GM11168 (cell line): ENCODE measurements at regions not wholly inside any gene's neighbourhood (a gene's known extent, or its start where the extent isn't known, plus 50 kb on each side); places are given as distances from the start of the nearest gene placed in this dataset.

Experiments used
- in situ Hi-C: fragments of 300-500 bp; cut with MboI; formaldehyde crosslinking; loops from one replicate; pipeline ENCODE4 v1.12.0; 2022; ENCODE audit warnings: low sequenced_read_pairs; ENCODE audit not compliant: unreplicated experiment

DNA sequence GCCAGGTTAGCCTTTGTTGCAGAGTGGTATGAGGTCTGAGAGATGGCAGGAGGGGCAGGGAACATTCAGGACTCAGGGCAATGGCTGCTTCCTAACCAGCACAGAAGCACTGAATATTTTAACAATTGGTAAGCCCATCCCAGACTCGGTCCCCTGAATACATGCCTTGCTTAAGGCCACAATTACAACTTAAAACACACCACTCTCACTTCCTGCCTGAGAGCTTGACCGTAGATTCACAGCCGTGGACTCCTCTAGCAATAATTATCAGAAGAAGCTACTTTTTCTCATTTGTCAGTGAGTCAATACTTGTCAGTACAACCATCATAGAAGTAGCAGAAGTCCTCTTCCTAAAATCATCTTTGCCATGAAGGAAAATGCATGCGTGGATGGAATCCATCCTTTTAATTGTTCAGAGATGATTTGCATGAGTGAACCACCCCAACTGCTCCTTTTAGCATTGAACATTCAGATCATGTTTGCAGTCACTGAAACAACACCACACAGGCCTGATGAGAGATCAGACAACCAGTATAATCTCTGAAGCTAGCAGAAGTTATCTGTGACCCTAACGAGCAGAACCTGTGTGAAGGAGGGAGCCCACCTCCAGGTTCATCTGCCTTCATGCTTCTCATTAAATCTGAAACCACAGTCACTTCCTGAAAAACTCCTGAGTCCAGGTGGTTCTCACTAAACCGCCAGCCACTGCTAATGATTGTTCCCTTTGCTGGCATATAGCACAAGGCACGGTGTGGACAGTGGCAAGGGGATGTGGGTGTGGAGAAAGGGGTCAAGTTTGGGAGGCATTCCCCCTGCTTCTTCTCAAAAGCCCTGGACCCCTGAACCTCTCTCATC lies 333.9 kb upstream of the CNR1 start:
- in situ Hi-C loops, result loop anchor here (25.0 kb wide), 1 partner anchor 563 kb away; no protein-coding TSS in a partner anchor

DNA sequence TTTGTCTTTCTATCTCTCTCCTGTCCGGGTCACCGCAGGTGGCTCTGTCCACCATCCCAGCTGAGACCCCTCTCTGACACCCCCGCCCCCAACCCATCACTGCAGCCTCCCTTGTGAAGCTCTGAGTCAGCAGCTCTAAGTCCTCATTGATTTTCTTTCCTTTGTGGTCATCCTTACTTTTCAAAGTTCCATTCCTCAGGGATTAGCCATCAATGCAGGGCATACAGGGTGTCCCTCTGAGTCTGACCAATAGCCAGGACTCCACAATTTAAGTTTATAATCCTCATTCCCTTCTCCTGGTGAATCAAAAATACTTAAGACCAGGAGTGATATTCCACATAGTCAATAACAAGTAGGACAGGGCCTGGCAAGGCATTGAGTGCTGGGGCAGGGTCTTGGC lies 333.3 kb upstream of the CNR1 start:
- in situ Hi-C loops, result loop anchor here (25.0 kb wide), 1 partner anchor 562 kb away; no protein-coding TSS in a partner anchor

DNA sequence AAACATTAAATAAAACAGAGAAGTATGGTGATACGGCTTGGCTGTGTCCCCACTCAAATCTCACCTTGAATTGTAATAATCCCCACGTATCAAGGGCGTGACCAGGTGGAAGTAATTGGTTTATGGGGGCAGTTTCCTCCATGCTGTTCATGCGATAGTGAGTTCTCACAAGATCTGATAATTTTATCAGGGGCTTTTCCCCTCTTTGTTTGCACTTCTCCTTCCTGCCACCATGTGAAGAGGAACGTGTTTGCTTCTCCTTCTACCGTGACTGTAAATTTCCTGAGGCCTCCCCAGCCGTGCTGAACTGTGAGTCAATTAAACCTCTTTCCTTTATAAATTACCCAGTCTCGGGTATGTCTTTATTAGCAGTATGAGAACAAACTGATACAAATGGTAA lies 331.3 kb upstream of the CNR1 start:
- in situ Hi-C loops, result loop anchor here (25.0 kb wide), 1 partner anchor 560 kb away; no protein-coding TSS in a partner anchor

DNA sequence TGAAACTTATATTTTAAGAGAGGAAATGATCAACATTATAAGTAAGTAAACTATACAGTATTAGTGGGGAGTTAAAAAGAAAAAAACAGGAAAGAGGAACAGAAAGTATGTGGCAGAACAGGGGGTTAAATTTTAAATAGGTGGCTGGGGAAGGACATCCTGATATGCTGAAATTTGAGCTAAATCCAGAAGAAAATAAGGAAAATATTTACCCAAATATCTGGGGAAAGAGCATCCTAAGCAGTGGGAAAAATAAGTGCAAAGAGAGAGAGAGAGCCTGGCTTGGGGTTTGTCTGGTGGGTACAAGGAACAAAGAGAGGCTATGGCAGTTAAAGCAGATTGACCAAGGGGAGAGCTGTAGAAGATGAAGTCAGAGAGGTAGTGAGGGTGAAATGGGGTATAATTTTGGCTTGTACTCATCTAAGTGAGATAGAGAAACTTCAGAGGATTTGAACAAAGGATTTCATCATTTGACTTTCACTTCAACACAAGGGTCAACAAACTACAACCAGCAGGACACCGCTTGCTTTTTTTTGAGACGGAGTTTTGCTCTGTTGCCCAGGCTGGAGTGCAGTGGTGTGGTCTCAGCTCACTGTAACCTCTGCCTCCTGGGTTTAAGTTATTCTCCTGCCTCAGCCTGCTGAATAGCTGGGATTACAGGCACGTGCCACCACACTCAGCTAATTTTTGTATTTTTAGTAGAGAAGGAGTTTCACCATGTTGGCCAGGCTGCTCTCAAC lies 328.4 kb upstream of the CNR1 start:
- in situ Hi-C loops, result loop anchor here (25.0 kb wide), 1 partner anchor 557 kb away; no protein-coding TSS in a partner anchor

DNA sequence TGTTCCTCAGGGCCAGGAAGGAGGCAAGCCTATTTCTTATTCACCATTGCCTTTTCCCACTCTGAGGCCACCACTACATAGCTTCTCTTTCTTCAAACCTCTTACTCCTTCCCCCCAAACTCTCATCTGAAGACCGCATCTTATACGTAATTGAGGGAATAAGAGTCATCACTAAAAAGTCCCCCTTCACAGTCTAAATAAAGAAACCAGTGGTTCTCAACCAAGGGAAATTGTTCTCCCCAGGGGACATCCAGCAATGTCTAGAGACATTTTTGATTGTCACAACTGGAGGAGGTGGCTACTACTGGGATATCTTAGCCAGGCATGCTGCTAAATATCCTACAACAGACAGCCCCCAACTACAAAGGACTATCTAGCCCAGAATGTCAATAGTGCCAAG lies 327.6 kb upstream of the CNR1 start:
- in situ Hi-C loops, result loop anchor here (25.0 kb wide), 1 partner anchor 556 kb away; no protein-coding TSS in a partner anchor

DNA sequence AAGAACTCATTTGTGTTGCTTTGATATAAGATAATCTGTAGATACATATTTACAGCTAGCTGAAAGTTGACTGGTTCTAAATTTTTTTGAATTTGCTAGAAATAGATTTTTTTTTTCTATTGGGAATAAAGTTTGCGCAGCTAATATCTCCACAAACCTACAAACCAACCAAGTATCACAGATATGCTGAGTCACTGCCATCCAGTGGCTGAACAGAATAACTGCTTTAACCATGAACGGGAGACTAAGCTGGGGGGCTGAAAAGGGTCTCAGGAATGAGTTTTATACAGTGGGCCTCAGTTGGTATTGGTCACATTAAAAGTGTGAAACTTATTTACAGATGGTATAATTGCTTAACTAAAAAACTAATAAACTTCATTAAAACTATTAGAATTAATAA lies 326.7 kb upstream of the CNR1 start:
- in situ Hi-C loops, result loop anchor here (25.0 kb wide), 1 partner anchor 556 kb away; no protein-coding TSS in a partner anchor

DNA sequence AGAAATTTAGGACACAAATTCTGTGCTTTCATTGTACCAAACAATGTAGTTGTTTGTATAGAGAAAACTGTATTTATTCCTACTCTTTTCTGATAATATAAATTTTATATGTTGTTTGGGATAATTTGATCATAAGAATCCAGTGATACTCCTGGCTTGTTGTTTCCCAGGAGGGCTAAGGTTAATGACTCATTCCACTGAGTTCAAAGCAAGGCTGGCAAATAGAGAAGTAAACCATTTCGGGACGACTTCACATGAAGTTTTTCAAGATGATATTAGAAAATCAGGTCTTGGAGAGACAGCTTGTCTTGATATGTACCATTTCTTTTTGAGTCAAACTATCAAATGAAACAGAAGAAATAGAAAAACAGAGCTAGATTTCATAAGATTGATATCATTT lies 326.1 kb upstream of the CNR1 start:
- in situ Hi-C loops, result loop anchor here (25.0 kb wide), 1 partner anchor 555 kb away; no protein-coding TSS in a partner anchor

DNA sequence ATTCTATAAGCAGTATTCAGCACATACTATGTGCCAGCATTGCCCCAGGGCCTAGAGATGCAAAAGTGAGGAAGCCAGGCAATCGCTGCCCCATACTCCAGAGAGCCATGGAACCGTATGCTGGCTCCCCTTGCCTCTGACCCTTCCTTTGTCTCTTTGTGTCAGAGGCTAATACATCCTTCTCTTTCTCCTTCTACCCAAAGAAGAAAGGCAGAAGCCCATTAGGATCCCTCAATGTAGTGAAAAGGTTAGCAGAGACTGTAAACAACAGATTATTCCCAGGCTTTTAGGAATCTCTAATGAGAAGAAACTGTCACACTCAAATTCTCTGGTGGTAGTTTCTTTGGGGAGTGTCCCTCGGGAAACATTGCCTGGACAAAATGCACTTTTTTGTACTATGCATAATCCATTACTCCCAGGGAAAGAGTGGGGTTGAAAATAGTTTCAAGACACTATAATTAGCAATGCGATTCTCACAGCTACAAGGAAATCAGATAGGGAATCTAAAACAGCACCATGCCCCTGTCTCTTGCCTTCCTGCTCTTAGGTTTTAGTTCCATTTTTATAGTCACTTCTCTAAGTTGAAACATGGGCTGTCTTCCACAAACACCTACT lies 325.2 kb upstream of the CNR1 start:
- in situ Hi-C loops, result loop anchor here (25.0 kb wide), 1 partner anchor 554 kb away; no protein-coding TSS in a partner anchor

DNA sequence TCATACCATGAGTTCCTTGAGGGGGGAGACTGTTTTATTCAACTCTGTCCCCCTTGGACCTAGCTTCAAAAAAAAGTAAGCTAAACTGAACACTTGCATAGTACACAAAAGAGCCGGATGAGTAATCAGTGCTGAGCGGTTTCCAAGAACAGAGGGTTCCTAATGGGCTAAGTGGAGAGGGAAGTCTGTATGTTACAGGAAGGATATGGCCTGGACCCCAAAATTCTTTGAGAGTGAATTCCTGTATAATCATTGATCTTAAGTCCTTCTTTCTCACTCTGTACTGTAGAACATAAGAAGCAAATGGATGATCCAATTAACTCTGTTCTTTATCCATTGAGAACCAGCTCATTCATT lies 324.7 kb upstream of the CNR1 start:
- in situ Hi-C loops, result loop anchor here (25.0 kb wide), 1 partner anchor 554 kb away; no protein-coding TSS in a partner anchor

DNA sequence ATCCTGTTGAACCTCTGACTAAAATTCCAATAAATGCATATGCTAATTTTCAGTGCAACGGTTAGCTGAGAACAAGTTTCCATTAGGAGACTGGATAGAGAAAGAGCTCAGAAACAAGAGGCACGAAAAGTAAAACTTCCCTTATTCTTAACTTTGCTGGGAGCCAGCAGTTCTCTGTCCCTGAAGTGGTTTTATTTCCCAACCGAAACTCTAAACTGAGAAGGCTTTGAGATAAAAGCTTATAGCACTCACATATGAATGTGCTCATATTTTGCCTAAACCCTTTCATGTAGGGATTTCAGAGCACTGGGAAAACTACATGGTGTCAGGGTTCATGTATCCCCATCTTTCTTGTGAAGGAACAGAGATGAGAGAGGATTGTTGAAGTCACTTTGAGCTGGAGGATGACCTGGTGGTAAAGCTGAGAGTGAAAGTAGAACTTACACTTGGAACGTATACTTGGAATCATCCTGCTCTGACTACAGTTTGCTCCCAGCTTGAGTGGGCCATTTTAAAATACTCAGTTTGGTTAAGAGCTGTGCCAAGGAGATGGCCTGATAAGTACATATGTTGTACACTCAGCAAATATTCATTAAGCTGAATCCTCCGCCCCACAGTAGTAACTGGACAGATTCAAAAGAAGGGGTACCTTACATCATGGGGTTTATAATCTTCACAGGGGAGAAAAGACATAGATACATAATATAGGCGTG lies 324.2 kb upstream of the CNR1 start:
- in situ Hi-C loops, result loop anchor here (25.0 kb wide), 1 partner anchor 553 kb away; no protein-coding TSS in a partner anchor

DNA sequence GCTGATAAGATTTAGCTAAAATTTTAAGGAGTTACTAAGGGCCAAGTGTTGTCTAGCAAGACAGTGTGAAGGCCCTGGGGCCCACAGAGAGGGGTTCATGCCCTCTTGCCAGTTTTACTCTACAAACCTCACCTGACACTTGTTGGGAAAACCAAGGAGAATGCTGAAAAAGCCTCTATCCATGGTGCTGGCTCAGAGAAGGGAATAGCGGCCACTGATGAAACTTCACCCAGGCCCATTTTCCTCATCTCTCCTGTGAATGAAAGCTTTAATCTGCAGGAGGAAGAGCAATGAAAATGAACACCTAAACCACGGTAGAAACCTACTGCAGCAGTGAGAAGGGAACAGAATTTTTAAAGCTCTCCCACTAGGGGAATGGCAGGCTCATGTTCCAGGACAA lies 317.3 kb upstream of the CNR1 start:
- in situ Hi-C loops, result loop anchor here (25.0 kb wide), 1 partner anchor 546 kb away; no protein-coding TSS in a partner anchor

DNA sequence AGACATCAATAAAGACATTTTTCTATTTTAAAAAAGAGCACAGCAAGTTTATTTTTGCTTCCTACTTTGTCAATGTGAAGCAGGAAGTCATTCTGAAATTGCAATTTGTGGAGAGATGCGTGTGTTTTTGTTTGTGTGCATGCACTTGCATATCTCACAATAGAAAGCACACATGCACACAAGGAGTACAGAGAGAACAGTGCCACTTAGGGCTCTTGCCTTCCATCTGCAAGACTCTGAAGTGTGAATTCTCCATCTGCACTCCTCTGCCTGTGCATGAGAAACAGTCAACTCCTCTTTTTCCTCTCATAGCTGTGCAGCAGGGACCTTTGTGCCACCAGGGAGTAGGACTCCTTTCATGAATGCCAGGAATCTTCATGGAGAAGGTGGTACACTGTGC lies 316.3 kb upstream of the CNR1 start:
- in situ Hi-C loops, result loop anchor here (25.0 kb wide), 1 partner anchor 545 kb away; no protein-coding TSS in a partner anchor

DNA sequence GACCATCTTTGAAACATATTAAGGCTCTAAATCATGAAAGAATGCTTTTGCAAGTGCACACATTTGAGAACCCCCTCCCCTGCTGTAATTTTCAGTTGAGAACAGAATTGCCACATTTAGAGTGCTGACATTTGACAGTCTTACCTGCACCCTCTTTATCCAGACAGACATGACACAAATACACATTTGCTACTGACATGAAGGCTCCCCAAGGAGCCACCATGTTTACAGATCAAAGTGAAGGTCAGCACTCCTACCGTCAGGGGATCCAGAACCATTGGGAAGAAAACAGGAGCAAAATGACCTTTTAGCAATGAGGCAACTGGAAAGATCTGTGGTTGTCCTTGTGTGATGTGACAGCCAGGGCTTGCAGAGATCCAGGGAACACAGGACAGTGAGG lies 315.4 kb upstream of the CNR1 start:
- in situ Hi-C loops, result loop anchor here (25.0 kb wide), 1 partner anchor 544 kb away; no protein-coding TSS in a partner anchor

DNA sequence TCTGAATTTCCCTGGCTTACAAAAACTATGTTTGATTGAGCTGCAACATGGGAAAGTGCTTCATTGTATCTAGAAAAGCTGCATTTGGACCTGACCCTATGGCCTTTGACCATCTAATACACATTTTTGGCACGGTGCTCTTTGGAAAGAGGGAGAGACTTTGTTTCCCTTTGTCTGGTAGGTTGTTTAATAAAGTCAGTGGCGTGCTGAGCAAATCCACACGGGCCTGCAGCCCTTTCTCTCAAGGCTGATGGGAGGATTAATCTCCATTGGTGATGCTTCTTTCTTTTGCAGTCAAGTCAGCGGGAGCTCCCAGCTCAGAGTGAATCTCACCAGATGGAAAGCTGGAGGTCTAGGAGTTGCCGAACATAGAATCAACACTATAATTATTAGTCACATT lies 314.7 kb upstream of the CNR1 start:
- in situ Hi-C loops, result loop anchor here (25.0 kb wide), 1 partner anchor 544 kb away; no protein-coding TSS in a partner anchor

DNA sequence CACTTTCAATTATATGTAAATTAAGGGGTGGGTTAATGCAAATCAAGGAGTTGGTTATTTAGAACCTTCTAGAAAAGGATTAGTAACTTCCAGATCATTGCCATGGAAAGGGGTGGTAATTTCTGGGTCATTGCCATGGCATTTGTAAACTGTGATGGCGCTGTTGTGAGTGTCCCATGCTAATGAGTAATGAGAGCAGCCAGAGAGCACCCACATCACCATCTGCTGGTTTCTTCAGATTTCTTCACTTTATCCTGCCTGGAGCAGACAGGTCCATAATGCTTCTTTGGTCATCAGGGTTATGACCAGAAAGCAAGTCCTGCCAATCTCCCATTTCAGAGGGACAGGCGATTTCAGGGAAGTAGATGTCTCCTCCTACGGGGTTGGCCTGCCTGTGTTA lies 311.3 kb upstream of the CNR1 start:
- in situ Hi-C loops, result loop anchor here (25.0 kb wide), 1 partner anchor 540 kb away; no protein-coding TSS in a partner anchor

DNA sequence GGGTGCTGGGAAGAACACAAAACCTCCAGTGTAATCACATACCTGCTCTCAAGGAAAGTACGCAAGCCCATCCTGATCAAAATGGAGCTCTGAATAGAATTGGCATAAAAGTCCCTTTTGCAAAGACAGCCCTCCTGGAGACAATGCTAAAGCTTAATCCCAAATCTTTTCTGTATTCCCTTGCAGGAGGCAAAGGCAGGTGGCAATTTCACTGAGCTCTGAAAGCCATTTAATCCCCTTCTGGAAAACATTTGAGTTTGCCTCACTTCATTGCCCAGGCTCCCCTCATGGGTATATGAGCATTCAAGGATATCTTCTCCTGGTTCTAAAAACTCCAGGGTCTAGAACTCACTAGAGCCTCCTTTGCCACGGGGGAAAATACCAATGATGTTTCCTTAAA lies 310.2 kb upstream of the CNR1 start:
- in situ Hi-C loops, result loop anchor here (25.0 kb wide), 1 partner anchor 539 kb away; no protein-coding TSS in a partner anchor

DNA sequence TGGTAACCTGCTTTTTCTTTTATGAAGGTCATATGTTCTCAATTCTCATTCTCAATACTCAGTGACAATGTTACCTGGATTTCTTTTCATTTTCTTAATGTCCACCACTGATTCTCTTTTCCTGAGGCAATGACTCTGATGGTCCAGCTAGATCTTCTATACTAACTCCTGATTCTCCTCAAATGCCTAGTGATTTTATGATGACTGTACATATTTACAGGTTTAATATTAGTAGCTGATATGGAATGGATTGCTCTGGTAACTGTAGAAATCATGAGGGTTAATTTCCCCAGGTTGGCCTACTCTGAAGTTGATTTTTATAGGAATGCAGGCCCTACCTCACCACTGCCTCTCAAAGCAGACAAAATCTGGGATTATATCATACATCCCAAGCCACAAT lies 308.6 kb upstream of the CNR1 start:
- in situ Hi-C loops, result loop anchor here (25.0 kb wide), 1 partner anchor 537 kb away; no protein-coding TSS in a partner anchor

DNA sequence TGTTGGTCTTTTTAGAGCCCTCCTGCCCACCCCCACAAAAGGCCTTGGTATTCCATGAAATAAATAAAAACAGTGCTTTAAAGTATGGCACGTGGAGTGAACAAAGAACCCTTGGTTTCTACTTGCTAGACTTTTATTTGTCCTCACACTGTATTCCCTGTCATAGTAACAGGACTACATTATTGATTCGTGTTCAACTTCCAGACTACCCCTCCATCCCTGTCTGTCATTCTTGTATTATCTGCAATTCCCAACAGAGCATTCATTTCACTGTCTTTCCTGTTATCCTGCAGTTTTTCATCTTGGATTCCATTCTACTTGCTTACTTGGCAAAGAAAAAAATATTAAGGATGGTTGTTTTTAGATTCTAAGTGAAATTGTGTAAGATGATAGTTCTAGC lies 307.4 kb upstream of the CNR1 start:
- in situ Hi-C loops, result no loop called here

DNA sequence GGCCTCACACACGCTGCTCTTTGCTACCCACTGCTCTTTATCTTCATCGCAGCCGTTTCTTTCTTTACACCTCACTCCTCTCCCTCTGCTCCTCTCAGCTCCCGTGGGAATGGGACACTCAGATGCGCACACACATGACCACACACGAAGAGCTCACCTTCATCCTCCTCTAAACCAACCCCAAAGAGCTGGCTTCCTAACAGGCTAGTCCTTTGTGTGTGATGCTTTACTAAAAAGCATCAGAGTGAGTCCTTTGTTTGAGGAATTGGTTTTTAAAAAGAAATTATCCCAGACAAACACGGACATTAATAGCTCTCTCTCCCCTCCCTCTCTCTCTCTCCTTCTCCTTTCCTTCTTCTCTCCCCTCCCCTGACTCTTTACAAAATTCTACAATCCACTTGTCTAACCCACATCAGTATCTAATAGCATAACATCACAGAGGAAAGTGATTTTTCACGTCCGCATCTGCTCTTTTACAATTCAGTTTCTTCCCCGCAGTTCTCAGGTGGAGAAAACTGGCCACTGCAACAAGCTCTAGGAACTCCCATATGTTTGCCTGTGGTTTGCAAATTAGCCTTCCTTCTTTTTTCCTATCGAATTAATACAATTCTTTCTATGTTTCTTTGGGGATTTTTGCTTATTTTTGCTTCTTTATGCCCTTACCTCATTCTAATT lies 306.8 kb upstream of the CNR1 start:
- in situ Hi-C loops, result no loop called here
